Ramos (cell line): ENCODE measurements at regions not wholly inside any gene's neighbourhood (a gene's known extent, or its start where the extent isn't known, plus 50 kb on each side); places are given as distances from the start of the nearest gene placed in this dataset.

Experiments
- in situ Hi-C: fragments of 300-500 bp; cut with MboI; formaldehyde crosslinking; loops from one replicate; pipeline ENCODE4 v1.14.3; 2022; ENCODE audit warnings: low sequenced_read_pairs; ENCODE audit not compliant: unreplicated experiment

DNA sequence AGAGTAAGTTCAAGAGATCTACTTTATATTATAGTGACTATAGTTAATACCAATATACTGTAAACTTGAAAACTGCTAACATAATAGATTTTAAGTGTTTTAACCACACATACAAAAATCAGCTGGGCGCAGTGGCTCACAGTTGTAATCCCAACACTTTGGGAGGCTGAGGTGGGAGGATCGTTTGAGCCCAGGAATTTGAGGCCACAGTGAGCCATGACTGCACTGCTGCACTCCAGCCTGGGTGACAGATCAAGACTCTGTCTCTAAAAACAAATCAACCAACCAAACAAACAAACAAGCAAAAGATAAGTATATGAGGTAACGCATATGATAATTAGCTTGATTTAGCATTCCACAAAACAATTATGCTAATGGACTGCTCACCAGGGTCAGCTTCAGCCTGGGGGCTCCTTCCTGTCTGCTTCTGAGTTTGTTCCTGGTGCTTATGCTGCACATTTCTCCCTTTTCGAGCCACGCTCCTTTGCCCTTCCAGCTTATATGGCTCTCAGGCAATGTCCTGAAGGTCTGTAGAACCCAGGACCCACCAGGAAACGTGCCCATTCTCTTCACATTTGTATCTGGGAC is 357.6 kb downstream of the EN1 start:
- in situ Hi-C loops: no loop called here

GRCh38 chr2:118481299-118481698 is 366.1 kb downstream of the EN1 start:
- in situ Hi-C loops: no loop called here

DNA sequence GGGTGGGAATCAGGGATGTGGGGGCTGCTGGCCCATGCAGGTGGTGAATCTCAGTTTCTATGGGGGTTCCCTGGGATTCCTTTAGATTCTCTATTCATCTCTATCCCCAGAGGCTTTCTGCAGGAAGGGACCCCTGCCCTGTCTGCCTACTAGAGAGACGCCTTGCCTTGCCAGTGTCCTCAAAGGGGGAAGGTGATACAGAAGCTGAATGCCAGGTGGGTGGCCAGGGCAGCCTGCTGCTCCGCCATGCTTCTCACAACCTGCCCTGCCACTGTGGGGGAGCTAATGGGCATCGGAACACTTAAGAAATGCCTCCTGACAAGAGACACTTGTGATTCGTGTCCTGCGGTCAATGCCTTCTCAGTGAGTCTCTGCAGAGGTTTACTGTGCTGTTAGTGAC is 368.4 kb downstream of the EN1 start:
- in situ Hi-C loops: no loop called here

GRCh38 chr2:118477111-118477862 is 370.2 kb downstream of the EN1 start:
- in situ Hi-C loops: no loop called here

GRCh38 chr2:118475622-118476205 is 371.7 kb downstream of the EN1 start:
- in situ Hi-C loops: no loop called here

GRCh38 chr2:118474541-118474920 is 372.9 kb downstream of the EN1 start:
- in situ Hi-C loops: no loop called here

DNA sequence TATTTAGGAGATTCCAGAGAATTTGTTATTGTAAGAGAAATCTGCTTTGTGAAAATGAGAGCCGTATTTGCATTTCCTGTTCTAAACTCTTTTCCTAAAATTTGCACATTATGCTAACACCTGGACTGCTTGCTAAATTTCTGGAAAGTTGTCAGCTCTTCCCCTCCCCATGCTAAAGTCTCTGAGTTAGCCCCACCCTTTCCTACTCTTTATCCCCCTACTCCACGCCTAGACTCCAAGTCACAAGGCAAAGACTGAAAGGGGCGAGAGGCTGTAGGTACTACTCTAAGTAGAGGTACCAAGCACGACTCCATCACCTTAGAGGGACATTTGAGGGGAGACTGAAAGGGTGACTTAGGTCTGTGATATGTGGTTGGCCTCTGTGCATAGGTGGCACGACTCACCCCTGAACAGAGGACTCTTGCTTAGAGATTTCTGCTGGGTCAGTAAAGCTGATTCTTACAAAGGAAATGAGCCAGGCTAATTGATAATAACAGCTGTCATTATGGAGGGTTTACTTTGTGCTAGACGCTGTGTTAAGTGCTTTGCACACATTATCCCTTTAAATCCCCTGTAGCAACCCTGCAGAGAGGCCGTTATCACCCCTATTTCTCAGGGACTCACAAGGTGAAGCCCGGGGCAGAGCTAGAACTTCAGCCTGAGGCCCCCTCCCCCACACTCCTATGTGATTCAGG is 373.5 kb downstream of the EN1 start:
- in situ Hi-C loops: no loop called here

- in situ Hi-C loops: no loop called here
Measured at GRCh38 chr2:118473241-118473640, 374.2 kb downstream of the EN1 start.

DNA sequence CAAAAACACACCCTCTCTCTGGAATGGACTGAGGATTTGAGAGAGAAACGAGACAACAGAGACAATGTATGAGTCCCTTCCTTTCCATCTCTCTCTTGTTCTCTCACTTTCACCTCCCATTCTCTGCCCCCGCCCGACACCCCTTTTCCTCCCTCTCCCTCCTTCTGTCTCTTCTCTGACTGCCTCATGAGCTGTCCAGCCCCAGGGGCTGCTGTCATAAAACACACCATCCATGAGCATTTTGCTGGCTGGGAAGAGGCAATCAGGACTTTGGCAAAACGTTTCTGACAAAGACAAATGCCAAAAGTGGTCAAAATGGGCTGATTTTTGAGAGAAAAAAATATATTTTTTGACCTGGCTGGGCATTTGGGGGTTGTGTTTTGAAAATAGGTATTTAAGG is 377.2 kb downstream of the EN1 start:
- in situ Hi-C loops: no loop called here

DNA sequence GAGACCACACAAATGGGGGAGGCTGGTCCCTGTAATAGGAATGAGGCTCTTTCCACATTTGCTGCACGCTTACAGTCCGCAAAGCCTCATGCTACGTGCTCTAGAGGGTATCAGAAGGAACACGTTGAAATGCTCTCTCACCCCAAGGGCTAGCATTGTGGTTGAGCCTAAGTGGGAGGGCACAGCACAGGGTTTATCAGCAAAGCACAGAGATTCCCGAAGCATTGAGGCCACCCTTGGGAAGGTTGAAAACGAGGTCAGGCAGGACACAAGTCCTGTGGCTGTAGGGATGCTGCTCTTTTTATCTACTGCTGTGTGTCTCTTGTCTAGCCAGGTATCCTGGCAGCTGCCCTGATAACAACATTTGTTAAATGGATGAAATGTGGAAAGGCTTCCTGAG is 378.3 kb downstream of the EN1 start:
- in situ Hi-C loops: no loop called here

DNA sequence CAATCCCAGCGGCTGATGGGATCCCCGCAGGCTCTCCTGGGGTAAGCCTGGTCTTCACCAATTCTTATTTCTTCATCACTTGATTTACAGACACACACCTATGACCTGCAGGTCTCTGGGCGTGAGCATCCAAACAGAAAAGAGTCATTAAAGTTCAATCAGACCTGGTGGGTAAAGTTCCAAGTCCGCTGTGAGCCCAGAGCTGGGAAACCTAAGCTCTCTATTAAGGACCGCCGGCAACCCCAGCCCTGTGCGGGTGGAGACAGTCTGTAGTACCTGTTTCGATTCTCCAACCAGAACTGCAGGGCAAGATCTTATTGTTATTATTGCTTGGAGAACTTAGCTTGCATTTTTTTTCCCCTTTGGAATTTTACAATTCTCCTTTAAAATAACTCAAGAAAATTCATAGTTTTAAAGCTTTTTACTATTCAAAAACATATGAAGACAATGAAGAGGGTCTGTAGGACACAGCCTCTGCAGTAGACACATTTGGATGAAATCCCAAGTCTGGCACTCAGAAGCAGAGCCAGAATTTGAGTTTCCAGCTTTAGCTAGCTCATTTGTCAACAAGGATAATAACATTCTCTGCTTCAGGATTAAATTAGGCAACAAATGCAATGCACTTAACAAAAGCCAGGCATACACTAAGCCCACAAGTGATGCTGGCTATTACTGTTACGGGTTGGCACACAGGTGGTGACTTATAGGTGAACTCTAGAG is 376.4 kb downstream of the INSIG2 start:
- in situ Hi-C loops: no loop called here

GRCh38 chr2:118464046-118464445 is 375.8 kb downstream of the INSIG2 start:
- in situ Hi-C loops: no loop called here

- in situ Hi-C loops: no loop called here
Measured at GRCh38 chr2:118460425-118460824, 372.2 kb downstream of the INSIG2 start.

DNA sequence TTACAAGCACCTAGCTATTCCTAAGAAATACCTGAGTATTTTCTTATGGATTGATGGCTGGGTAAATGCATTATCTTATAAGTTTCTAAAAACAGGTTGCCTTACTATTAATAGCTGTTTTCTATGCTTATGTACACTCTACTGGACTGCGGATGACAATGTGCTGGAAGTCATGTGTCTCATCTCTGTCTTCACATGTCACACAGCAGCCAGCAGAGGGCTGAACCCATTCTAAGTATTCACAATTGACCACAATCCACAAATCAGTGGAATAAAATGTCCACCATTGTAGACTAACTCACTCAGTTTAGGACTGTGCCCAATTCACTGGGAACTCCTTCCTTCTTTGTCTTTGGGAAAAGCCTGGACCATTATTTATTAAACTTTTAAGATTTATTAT is 371.2 kb downstream of the INSIG2 start:
- in situ Hi-C loops: no loop called here

GRCh38 chr2:118457951-118458350 is 369.7 kb downstream of the INSIG2 start:
- in situ Hi-C loops: no loop called here

- in situ Hi-C loops: no loop called here
Measured at GRCh38 chr2:118449401-118449800, 361.1 kb downstream of the INSIG2 start.

GRCh38 chr2:118443596-118443995 is 355.3 kb downstream of the INSIG2 start:
- in situ Hi-C loops: no loop called here

DNA sequence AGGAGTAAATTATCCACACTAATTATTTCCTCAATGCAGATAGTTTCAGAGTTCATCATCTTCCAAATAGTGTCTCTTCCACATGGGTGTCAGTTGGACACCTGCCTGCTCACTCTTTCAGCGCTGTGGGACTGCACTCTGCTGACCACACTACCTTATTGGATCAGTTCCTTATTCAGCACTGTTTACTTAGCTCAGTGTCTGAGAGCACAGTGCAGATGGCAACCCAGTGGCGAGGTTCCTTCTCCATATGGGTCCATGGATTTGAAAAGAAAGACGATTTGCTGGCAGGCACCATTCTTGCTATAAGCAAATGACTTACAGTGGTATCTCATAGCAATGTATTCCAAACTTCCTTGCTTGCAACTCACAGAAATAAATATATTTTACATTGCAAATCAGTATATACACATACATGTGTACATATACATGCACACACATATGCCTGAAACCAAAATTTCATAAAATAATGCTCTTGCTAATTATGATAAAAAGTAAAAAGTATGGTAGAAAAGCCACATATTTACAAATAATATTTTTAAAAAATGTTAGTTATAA is 354.8 kb downstream of the INSIG2 start:
- in situ Hi-C loops: no loop called here

DNA sequence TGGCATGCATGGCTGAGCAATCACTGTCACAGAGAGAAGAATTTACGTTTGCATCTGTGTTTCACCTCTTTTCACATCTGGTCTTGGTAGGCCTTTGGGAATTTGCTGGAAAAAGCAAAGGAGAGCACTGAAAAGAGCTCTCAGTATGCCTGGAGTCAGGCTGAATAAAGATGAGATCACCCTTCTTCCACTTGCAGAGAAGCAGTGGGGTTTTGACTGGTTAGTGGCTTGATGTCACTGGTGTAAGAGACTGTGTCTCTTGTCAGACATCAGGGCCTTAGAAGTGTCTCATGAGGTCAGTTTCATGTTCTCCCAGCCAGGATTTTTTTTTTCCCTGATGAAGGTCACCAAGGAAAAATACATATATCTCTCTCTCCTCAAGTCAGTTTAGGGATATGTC is 353.8 kb downstream of the INSIG2 start:
- in situ Hi-C loops: no loop called here

- in situ Hi-C loops: no loop called here
Measured at GRCh38 chr2:118440404-118441098, 352.3 kb downstream of the INSIG2 start.
